Astrocyte (in vitro differentiated cells and primary cell): ENCODE measurements at regions not wholly inside any gene's neighbourhood (a gene's known extent, or its start where the extent isn't known, plus 50 kb on each side); places are given as distances from the start of the nearest gene placed in this dataset.

Source experiments
- DNase-seq: peaks from one replicate; pipeline ENCODE4 v3.0.0-alpha.2; 2010; ENCODE audit warnings: low read depth
- FAIRE-seq: peaks from 2 replicates; lab custom pipeline; 2011; peaks lifted over from hg19 to GRCh38; lab: Jason Lieb, UNC
- H2AFZ ChIP-seq: 2 replicates; pipeline ENCODE4 v1.6.0; 2012; ENCODE audit warnings: low read depth, low read length, inconsistent platforms
- H3K27ac ChIP-seq: 2 replicates; pipeline ENCODE4 v1.5.1; 2011; ENCODE audit warnings: low read depth, low read length, inconsistent platforms
- H3K27me3 ChIP-seq: 2 replicates; pipeline ENCODE4 v1.6.0; 2011; ENCODE audit warnings: low read length, inconsistent platforms; ENCODE audit not compliant: insufficient read depth
- H3K36me3 ChIP-seq: 2 replicates; pipeline ENCODE4 v1.5.1; 2011; ENCODE audit warnings: low read length, inconsistent platforms; ENCODE audit not compliant: insufficient read depth
- H3K4me1 ChIP-seq: 2 replicates; pipeline ENCODE4 v1.5.1; 2011; ENCODE audit warnings: low read length, inconsistent platforms; ENCODE audit not compliant: insufficient read depth
- H3K4me2 ChIP-seq: 2 replicates; pipeline ENCODE4 v1.6.0; 2012; ENCODE audit warnings: low read length, inconsistent platforms
- H3K4me3 ChIP-seq: 2 replicates; pipeline ENCODE4 v1.5.1; 2011; ENCODE audit warnings: low read depth, mild to moderate bottlenecking, low read length, inconsistent platforms; ENCODE audit not compliant: insufficient read depth
- H3K79me2 ChIP-seq: 2 replicates; pipeline ENCODE4 v1.6.0; 2012; ENCODE audit warnings: mild to moderate bottlenecking, low read length, inconsistent platforms; ENCODE audit not compliant: insufficient read depth
- H3K9ac ChIP-seq: 2 replicates; pipeline ENCODE4 v1.6.0; 2012; ENCODE audit warnings: mild to moderate bottlenecking, low read length, inconsistent platforms
- H3K9me3 ChIP-seq: 2 replicates; pipeline ENCODE4 v1.5.1; 2012; ENCODE audit warnings: low read depth, mild to moderate bottlenecking, low read length, inconsistent platforms; ENCODE audit not compliant: insufficient read depth
- H4K20me1 ChIP-seq: 2 replicates; pipeline ENCODE4 v1.6.0; 2012; ENCODE audit warnings: low read length, inconsistent platforms; ENCODE audit not compliant: insufficient read depth
- H3K27ac Mint-ChIP-seq: one replicate; pipeline ENCODE4 v1.8.0; 2021; ENCODE audit warnings: mild to moderate bottlenecking, mixed read lengths; ENCODE audit not compliant: unreplicated experiment
- H3K27me3 Mint-ChIP-seq: one replicate; pipeline ENCODE4 v1.8.0; 2021; ENCODE audit warnings: low read depth, mixed read lengths; ENCODE audit not compliant: unreplicated experiment
- H3K36me3 Mint-ChIP-seq: one replicate; pipeline ENCODE4 v1.8.0; 2021; ENCODE audit warnings: low read depth, mixed read lengths; ENCODE audit not compliant: unreplicated experiment
- H3K4me1 Mint-ChIP-seq: one replicate; pipeline ENCODE4 v1.8.0; 2021; ENCODE audit warnings: low read depth, mixed read lengths; ENCODE audit not compliant: unreplicated experiment
- H3K4me3 Mint-ChIP-seq: one replicate; pipeline ENCODE4 v1.8.0; 2021; ENCODE audit warnings: mild to moderate bottlenecking, moderate library complexity, mixed read lengths; ENCODE audit not compliant: unreplicated experiment
- H3K9me3 Mint-ChIP-seq: one replicate; pipeline ENCODE4 v1.8.0; 2021; ENCODE audit warnings: mild to moderate bottlenecking, mixed read lengths; ENCODE audit not compliant: unreplicated experiment
- CTCF ChIP-seq: IDR thresholded peaks from 2 replicates; pipeline ENCODE4 v1.5.1; 2011; ENCODE audit warnings: low read depth, mild to moderate bottlenecking, inconsistent platforms, low read length, moderate library complexity; ENCODE audit not compliant: insufficient read depth
- EZH2 ChIP-seq: IDR thresholded peaks from 2 replicates; pipeline ENCODE4 v1.6.1; 2012; ENCODE audit warnings: mild to moderate bottlenecking, low read length, inconsistent platforms; ENCODE audit not compliant: insufficient read depth

GRCh38 chr4:155488691-155489090 is 111.9 kb upstream of the MAP9 start:
- H3K9me3 ChIP-seq: no peaks in the 10 kb centered on the region
- Mint-ChIP-seq H3K36me3 (no peaks in the 10 kb centered on the region), H3K4me1 (no peaks in the 10 kb centered on the region), H3K27me3 (no peaks in the 10 kb centered on the region), H3K27ac (no peak overlapping the region), H3K4me3 (no peak overlapping the region), H3K9me3 (no peaks in the 10 kb centered on the region)
- H3K27me3 ChIP-seq: no peaks in the 10 kb centered on the region
- FAIRE-seq (no peak), DNase-seq (no peak)
- TF ChIP-seq CTCF (no peak), EZH2 (no peak)
- H3K4me1 ChIP-seq: no peaks in the 10 kb centered on the region
- H3K9ac ChIP-seq: no peak overlapping the region
- no peaks in the 10 kb centered on the region for H4K20me1 ChIP-seq
- H3K36me3 ChIP-seq: no peaks in the 10 kb centered on the region
- no peak overlapping the region for H3K4me3 ChIP-seq
- H2AFZ ChIP-seq: no peak overlapping the region
- H3K4me2 ChIP-seq: no peak overlapping the region
- no peaks in the 10 kb centered on the region for H3K79me2 ChIP-seq
- no peak overlapping the region for H3K27ac ChIP-seq

DNA sequence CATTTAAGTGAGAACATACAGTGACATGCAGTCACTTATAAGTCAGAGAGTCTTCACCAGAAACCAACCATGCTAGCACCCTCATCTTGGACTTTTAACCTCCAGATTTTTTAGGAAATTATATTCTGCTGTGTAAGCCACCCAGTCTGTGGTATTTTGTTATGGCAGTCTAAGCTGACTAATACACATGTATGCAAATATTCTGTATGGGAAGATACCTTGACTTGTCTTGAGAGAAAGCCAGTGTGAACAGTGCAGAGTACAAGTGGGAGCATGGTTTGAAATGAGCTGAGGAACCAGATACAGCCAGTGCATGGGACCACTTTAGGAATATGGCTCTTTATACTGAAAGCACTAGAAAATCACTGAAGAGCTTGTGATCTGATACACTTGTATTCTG is 110.4 kb upstream of the MAP9 start:
- H3K27me3 ChIP-seq: no peaks in the 10 kb centered on the region
- DNase-seq (no peak), FAIRE-seq (no peak)
- no peak overlapping the region for H3K4me3 Mint-ChIP-seq
- H3K27ac ChIP-seq: no peak overlapping the region
- no peaks in the 10 kb centered on the region for H3K79me2 ChIP-seq
- H3K9me3 Mint-ChIP-seq: no peaks in the 10 kb centered on the region
- no peaks in the 10 kb centered on the region for H4K20me1 ChIP-seq
- H3K4me2 ChIP-seq: no peak overlapping the region
- no peaks in the 10 kb centered on the region for H3K4me1 Mint-ChIP-seq
- H3K36me3 Mint-ChIP-seq: no peaks in the 10 kb centered on the region
- TF ChIP-seq CTCF: no peak
- no peak for TF ChIP-seq EZH2
- H3K36me3 ChIP-seq: no peaks in the 10 kb centered on the region
- H3K4me3 ChIP-seq: no peak overlapping the region
- H3K9me3 ChIP-seq: no peaks in the 10 kb centered on the region
- no peaks in the 10 kb centered on the region for H3K27me3 Mint-ChIP-seq
- no peak overlapping the region for H3K9ac ChIP-seq
- H2AFZ ChIP-seq: no peak overlapping the region
- H3K4me1 ChIP-seq: no peaks in the 10 kb centered on the region
- H3K27ac Mint-ChIP-seq: no peak overlapping the region

DNA sequence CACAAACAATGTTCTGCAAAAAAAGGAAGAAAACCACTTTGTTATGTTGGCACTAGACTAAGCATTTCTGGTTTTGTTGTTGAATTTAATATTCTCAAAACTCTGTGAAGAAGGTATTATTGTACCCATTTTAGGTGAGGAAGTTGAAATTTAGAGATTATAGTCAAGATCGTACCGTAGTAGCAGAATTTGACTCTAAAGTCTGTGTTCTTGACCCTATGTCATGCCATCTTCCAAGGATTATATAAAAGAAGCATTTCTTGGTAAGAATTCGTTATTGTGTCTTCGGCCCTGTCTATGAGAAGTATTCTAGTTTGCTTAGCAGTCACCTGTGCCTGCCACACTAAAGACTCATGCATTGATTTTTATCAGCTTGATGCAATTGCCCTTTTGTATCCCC is 104.4 kb upstream of the MAP9 start:
- Histone ChIP-seq H2AFZ (no peak overlapping the region), H3K27ac (no peak overlapping the region), H3K4me2 (no peak overlapping the region), H3K36me3 (no peaks in the 10 kb centered on the region), H3K79me2 (no peaks in the 10 kb centered on the region), H3K4me3 (no peak overlapping the region), H3K9me3 (no peaks in the 10 kb centered on the region), H3K27me3 (no peaks in the 10 kb centered on the region), H4K20me1 (no peaks in the 10 kb centered on the region), H3K9ac (no peak overlapping the region), H3K4me1 (no peaks in the 10 kb centered on the region)
- DNase-seq (no peak), FAIRE-seq (no peak)
- H3K4me1 Mint-ChIP-seq: no peaks in the 10 kb centered on the region
- no peaks in the 10 kb centered on the region for H3K36me3 Mint-ChIP-seq
- H3K4me3 Mint-ChIP-seq: no peak overlapping the region
- no peaks in the 10 kb centered on the region for H3K27me3 Mint-ChIP-seq
- H3K9me3 Mint-ChIP-seq: no peaks in the 10 kb centered on the region
- no peak overlapping the region for H3K27ac Mint-ChIP-seq
- no peak for TF ChIP-seq CTCF
- TF ChIP-seq EZH2: no peak
